BJ (cell line): ENCODE measurements at regions not wholly inside any gene's neighbourhood (a gene's known extent, or its start where the extent isn't known, plus 50 kb on each side); places are given as distances from the start of the nearest gene placed in this dataset.

Experiments used
- CTCF ChIA-PET: fragments of 350-600 bp; formaldehyde crosslinking; extraction: SDS; loops from one replicate; lab custom pipeline; 2021; ENCODE audit warnings: antibody characterized with exemption, inconsistent platforms; lab: Yijun Ruan, JAX
- POLR2A ChIA-PET: fragments of 300-600 bp; sonication (Branson Sonifier 250); formaldehyde crosslinking; extraction: SDS; loops from one replicate; lab custom pipeline; 2021; ENCODE audit warnings: antibody characterized with exemption; lab: Charles Lee
- DNase-seq: peaks from one replicate; pipeline ENCODE4 v3.0.0-alpha.2; 2011; ENCODE audit warnings: low read depth
- H3K27me3 ChIP-seq: 2 replicates; pipeline ENCODE4 v1.6.0; 2011; ENCODE audit warnings: low read length; ENCODE audit not compliant: control insufficient read depth, insufficient read depth
- H3K36me3 ChIP-seq: 2 replicates; pipeline ENCODE4 v1.5.1; 2011; ENCODE audit warnings: low read length; ENCODE audit not compliant: control insufficient read depth, insufficient read depth
- H3K4me3 ChIP-seq: 2 replicates; pipeline ENCODE4 v1.5.1; 2011; ENCODE audit warnings: low read depth, mild to moderate bottlenecking, control low read depth, low read length
- CTCF ChIP-seq: IDR thresholded peaks from 2 replicates; pipeline ENCODE4 v1.5.1; 2011; ENCODE audit warnings: low read depth, mild to moderate bottlenecking, control low read depth, inconsistent platforms, low read length, moderate library complexity; ENCODE audit not compliant: insufficient read depth

- no peak for TF ChIP-seq CTCF
Observed at GRCh38 chr3:145370870-145371269, 790.1 kb downstream of the PLOD2 start.

GRCh38 chr3:145377301-145377700 lies 783.7 kb downstream of the PLOD2 start:
- TF ChIP-seq CTCF, result no peak
- Histone ChIP-seq H3K36me3 (no peaks in the 10 kb centered on the region), H3K4me3 (no peak overlapping the region), H3K27me3 (no peaks in the 10 kb centered on the region)
- ChIA-PET CTCF (no interaction called here), POLR2A (no interaction called here)
- DNase-seq, result no peak

More at GRCh38 chr3:145370870-145371269, 790.1 kb downstream of the PLOD2 start:
- Histone ChIP-seq H3K27me3 (no peaks in the 10 kb centered on the region), H3K4me3 (no peak overlapping the region), H3K36me3 (no peaks in the 10 kb centered on the region)
- ChIA-PET POLR2A (no interaction called here), CTCF (no interaction called here)
- no peak for DNase-seq

- no peaks in the 10 kb centered on the region for H3K27me3 ChIP-seq
- POLR2A ChIA-PET, result no interaction called here
- no peak for DNase-seq
- no peak overlapping the region for H3K4me3 ChIP-seq
- CTCF ChIA-PET, result no interaction called here
- TF ChIP-seq CTCF, result no peak
- H3K36me3 ChIP-seq, result no peaks in the 10 kb centered on the region
Observed at GRCh38 chr3:145383416-145383815, 777.6 kb downstream of the PLOD2 start.

GRCh38 chr3:145384307-145384706 lies 776.7 kb downstream of the PLOD2 start:
- Histone ChIP-seq H3K27me3 (no peaks in the 10 kb centered on the region), H3K36me3 (no peaks in the 10 kb centered on the region), H3K4me3 (no peak overlapping the region)
- TF ChIP-seq CTCF, result no peak
- CTCF ChIA-PET, result interaction anchor here (0.6 kb wide), 1 partner anchor 8 kb away, joined by 3 read pairs; no protein-coding TSS in a partner anchor
- POLR2A ChIA-PET, result no interaction called here
- no peak for DNase-seq

- ChIA-PET POLR2A (no interaction called here), CTCF (no interaction called here)
- no peak for TF ChIP-seq CTCF
- H3K36me3 ChIP-seq, result no peaks in the 10 kb centered on the region
- H3K4me3 ChIP-seq, result no peak overlapping the region
- no peak for DNase-seq
- H3K27me3 ChIP-seq, result no peaks in the 10 kb centered on the region
Observed at GRCh38 chr3:145387211-145387610, 773.8 kb downstream of the PLOD2 start.
